Suprapubic skin (tissue), 4 donors: ENCODE measurements at regions not wholly inside any gene's neighbourhood (a gene's known extent, or its start where the extent isn't known, plus 50 kb on each side); places are given as distances from the start of the nearest gene placed in this dataset.

Source experiments
- DNase-seq, 2 donors: peaks; one replicate each; pipeline ENCODE4 v3.0.0-alpha.2; 2019; ENCODE audit warnings: low spot score in 2 of 2
- H3K27ac ChIP-seq: fragments of 200-600 bp; sonication (generic); one replicate; pipeline ENCODE4 v1.5.1; 2019
- H3K27me3 ChIP-seq: fragments of 200-600 bp; sonication (generic); one replicate; pipeline ENCODE4 v1.5.1; 2019
- H3K36me3 ChIP-seq: fragments of 200-600 bp; sonication (generic); one replicate; pipeline ENCODE4 v1.5.1; 2019
- H3K4me1 ChIP-seq: fragments of 200-600 bp; sonication (generic); one replicate; pipeline ENCODE4 v1.5.1; 2019
- H3K4me3 ChIP-seq: fragments of 200-600 bp; sonication (generic); one replicate; pipeline ENCODE4 v1.5.1; 2019; ENCODE audit warnings: mild to moderate bottlenecking
- H3K9me3 ChIP-seq: fragments of 200-600 bp; sonication (generic); one replicate; pipeline ENCODE4 v1.5.1; 2019
- CTCF ChIP-seq, 2 donors: fragments of 200-600 bp in 1 of 2; fragments of 450-650 bp in 1 of 2; sonication (generic) in 1 of 2; IDR thresholded peaks; one replicate each; pipeline ENCODE4 v1.5.1; 2016 to 2019; ENCODE audit warnings: antibody characterized with exemption in 2 of 2, mild to moderate bottlenecking in 1 of 2, moderate library complexity in 1 of 2
- EP300 ChIP-seq: sonication (generic); formaldehyde crosslinking; IDR thresholded peaks from one replicate; pipeline ENCODE4 v1.6.1; 2017; ENCODE audit warnings: antibody characterized with exemption
- POLR2A ChIP-seq, 2 donors: fragments of 450-650 bp; IDR thresholded peaks; one replicate each; pipeline ENCODE4 v1.6.1; 2017; ENCODE audit warnings: antibody characterized with exemption in 2 of 2, mild to moderate bottlenecking in 2 of 2, moderate library complexity in 2 of 2
- POLR2AphosphoS5 ChIP-seq, 3 donors: sonication (generic); formaldehyde crosslinking; IDR thresholded peaks; one replicate each; pipeline ENCODE4 v1.6.1; 2017; ENCODE audit warnings: antibody characterized with exemption in 3 of 3
- WGBS: methylation state at CpG from one replicate; pipeline ENCODE4 v1.1.5; 2018; 5-methylcytosine and 5-hydroxymethylcytosine counted together

- no peaks in the 10 kb centered on the region for H3K4me1 ChIP-seq
- DNase-seq: no peak
- no peaks in the 10 kb centered on the region for H3K9me3 ChIP-seq
Observed at GRCh38 chr5:51449026-51449425, 65.8 kb downstream of the ISL1 start.

GRCh38 chr5:51452562-51452961 is 69.3 kb downstream of the ISL1 start:
- DNase-seq: no peak
- Histone ChIP-seq H3K4me1 (no peaks in the 10 kb centered on the region), H3K27me3 (peaks cover 3% of the 10 kb centered on the region), H3K27ac (no peak overlapping the region), H3K9me3 (no peaks in the 10 kb centered on the region), H3K4me3 (no peak overlapping the region), H3K36me3 (no peaks in the 10 kb centered on the region)
- WGBS: 73% methylated on average over 3 of the region's 3 CpGs
- TF ChIP-seq POLR2AphosphoS5 (IDR thresholded peaks at IDR 0.05) (no peak), CTCF (IDR thresholded peaks at IDR 0.05) (no peak), EP300 (no peak), POLR2A (IDR thresholded peaks at IDR 0.05) (no peak)

More at GRCh38 chr5:51449026-51449425, 65.8 kb downstream of the ISL1 start:
- no peaks in the 10 kb centered on the region for H3K27me3 ChIP-seq
- no peak for TF ChIP-seq EP300
- TF ChIP-seq CTCF (IDR thresholded peaks at IDR 0.05): no peak
- no peak for TF ChIP-seq POLR2A (IDR thresholded peaks at IDR 0.05)
- TF ChIP-seq POLR2AphosphoS5 (IDR thresholded peaks at IDR 0.05): no peak
- H3K4me3 ChIP-seq: no peak overlapping the region
- H3K27ac ChIP-seq: no peak overlapping the region
- no peaks in the 10 kb centered on the region for H3K36me3 ChIP-seq

- no peaks in the 10 kb centered on the region for H3K9me3 ChIP-seq
- no peak overlapping the region for H3K27ac ChIP-seq
- no peak for TF ChIP-seq POLR2A (IDR thresholded peaks at IDR 0.05)
- no peak for TF ChIP-seq EP300
- no peak for TF ChIP-seq POLR2AphosphoS5 (IDR thresholded peaks at IDR 0.05)
- TF ChIP-seq CTCF (IDR thresholded peaks at IDR 0.05): no peak
Observed at GRCh38 chr5:51465165-51465564, 81.9 kb downstream of the ISL1 start.

GRCh38 chr5:51466214-51466613 is 83.0 kb downstream of the ISL1 start:
- H3K27me3 ChIP-seq: no peaks in the 10 kb centered on the region
- no peak for TF ChIP-seq CTCF (IDR thresholded peaks at IDR 0.05)
- 84% methylated on average over 2 of the region's 2 CpGs for WGBS
- H3K27ac ChIP-seq: no peak overlapping the region
- H3K4me3 ChIP-seq: no peak overlapping the region
- DNase-seq: no peak
- H3K36me3 ChIP-seq: no peaks in the 10 kb centered on the region
- H3K9me3 ChIP-seq: no peaks in the 10 kb centered on the region
- H3K4me1 ChIP-seq: no peaks in the 10 kb centered on the region

More at GRCh38 chr5:51465165-51465564, 81.9 kb downstream of the ISL1 start:
- Histone ChIP-seq H3K4me3 (no peak overlapping the region), H3K36me3 (no peaks in the 10 kb centered on the region), H3K4me1 (no peaks in the 10 kb centered on the region), H3K27me3 (no peaks in the 10 kb centered on the region)
- 36% methylated on average over 6 of the region's 6 CpGs for WGBS
- no peak for DNase-seq

GRCh38 chr5:51468196-51468595 is 84.9 kb downstream of the ISL1 start:
- no peaks in the 10 kb centered on the region for H3K4me1 ChIP-seq
- H3K36me3 ChIP-seq: no peaks in the 10 kb centered on the region
- WGBS: 28% methylated on average over 2 of the region's 2 CpGs
- DNase-seq: no peak
- no peaks in the 10 kb centered on the region for H3K27me3 ChIP-seq
- no peaks in the 10 kb centered on the region for H3K9me3 ChIP-seq
- no peak overlapping the region for H3K4me3 ChIP-seq
- TF ChIP-seq POLR2AphosphoS5 (IDR thresholded peaks at IDR 0.05): no peak
- TF ChIP-seq CTCF (IDR thresholded peaks at IDR 0.05): no peak
- no peak for TF ChIP-seq EP300
- TF ChIP-seq POLR2A (IDR thresholded peaks at IDR 0.05): no peak
- H3K27ac ChIP-seq: no peak overlapping the region
